B cell (primary cell): ENCODE measurements at regions not wholly inside any gene's neighbourhood (a gene's known extent, or its start where the extent isn't known, plus 50 kb on each side); places are given as distances from the start of the nearest gene placed in this dataset.

Experiments
- EZH2 ChIP-seq: IDR thresholded peaks from 2 replicates; pipeline ENCODE4 v1.6.1; 2012; ENCODE audit warnings: borderline replicate concordance, low read depth, mild to moderate bottlenecking, moderate library complexity, low read length; ENCODE audit not compliant: insufficient read depth, poor library complexity, severe bottlenecking
- TF ChIP-seq, protein P1 (sequence below): fragments of 200-600 bp; IDR thresholded peaks from one replicate; pipeline ENCODE4 v1.8.0; 2022; ENCODE audit warnings: antibody characterized with exemption, mild to moderate bottlenecking

GRCh38 chr2:136322428-136322827, 204.5 kb upstream of the CXCR4 start:
- TF ChIP-seq, protein P1, sequence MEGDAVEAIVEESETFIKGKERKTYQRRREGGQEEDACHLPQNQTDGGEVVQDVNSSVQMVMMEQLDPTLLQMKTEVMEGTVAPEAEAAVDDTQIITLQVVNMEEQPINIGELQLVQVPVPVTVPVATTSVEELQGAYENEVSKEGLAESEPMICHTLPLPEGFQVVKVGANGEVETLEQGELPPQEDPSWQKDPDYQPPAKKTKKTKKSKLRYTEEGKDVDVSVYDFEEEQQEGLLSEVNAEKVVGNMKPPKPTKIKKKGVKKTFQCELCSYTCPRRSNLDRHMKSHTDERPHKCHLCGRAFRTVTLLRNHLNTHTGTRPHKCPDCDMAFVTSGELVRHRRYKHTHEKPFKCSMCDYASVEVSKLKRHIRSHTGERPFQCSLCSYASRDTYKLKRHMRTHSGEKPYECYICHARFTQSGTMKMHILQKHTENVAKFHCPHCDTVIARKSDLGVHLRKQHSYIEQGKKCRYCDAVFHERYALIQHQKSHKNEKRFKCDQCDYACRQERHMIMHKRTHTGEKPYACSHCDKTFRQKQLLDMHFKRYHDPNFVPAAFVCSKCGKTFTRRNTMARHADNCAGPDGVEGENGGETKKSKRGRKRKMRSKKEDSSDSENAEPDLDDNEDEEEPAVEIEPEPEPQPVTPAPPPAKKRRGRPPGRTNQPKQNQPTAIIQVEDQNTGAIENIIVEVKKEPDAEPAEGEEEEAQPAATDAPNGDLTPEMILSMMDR = no peak
- no peak for TF ChIP-seq EZH2
